ENCODE measurements at regions not wholly inside any gene's neighbourhood (a gene's known extent, or its start where the extent isn't known, plus 50 kb on each side); places are given as distances from the start of the nearest gene placed in this dataset.

DNA sequence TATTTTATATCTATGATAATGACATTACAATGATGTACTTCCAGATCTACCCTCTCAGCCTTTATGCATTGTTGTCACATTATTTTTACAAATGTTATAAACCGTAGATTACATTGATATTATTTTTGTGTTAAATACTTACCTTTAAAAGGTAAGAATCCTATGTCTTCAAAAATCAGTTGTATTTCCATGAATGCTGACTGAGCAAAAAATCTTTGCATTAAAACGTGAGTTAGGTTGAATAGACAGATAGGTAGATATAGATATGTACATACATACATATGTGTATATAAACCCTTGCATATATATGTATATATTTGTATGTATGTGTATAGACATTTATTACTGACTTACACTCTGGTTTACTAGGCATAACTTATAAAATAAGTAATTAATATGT is 558.2 kb downstream of the CDH26 start:
- no peak for DNase-seq (ENCODE audit: low spot score)
- no peak overlapping the region for H3K4me2 ChIP-seq (ENCODE audit: low read length)
- H3K4me3 ChIP-seq (ENCODE audit: low read depth, low read length, poor library complexity, severe bottlenecking) = no peak overlapping the region
- no peaks in the 10 kb centered on the region for H3K79me2 ChIP-seq (ENCODE audit: insufficient read depth, low read depth, low read length)
- H2AFZ ChIP-seq (ENCODE audit: low read length) = no peak overlapping the region
- no peaks in the 10 kb centered on the region for H3K36me3 ChIP-seq (ENCODE audit: insufficient read depth, low read length)
- no peak overlapping the region for H3K27ac ChIP-seq (ENCODE audit: low read depth, low read length, poor library complexity, severe bottlenecking)
- intact Hi-C loops (cut with micrococcal nuclease; ENCODE audit: unreplicated experiment) = no loop called here
- no peaks in the 10 kb centered on the region for H4K20me1 ChIP-seq (ENCODE audit: insufficient read depth, low read length)
- no peaks in the 10 kb centered on the region for H3K9me2 ChIP-seq (ENCODE audit: insufficient read depth, low read length)
- H3K4me1 ChIP-seq (ENCODE audit: insufficient read depth, low read length, poor library complexity, severe bottlenecking) = no peaks in the 10 kb centered on the region
- ChIA-PET POLR2A (no interaction called here), CTCF (ENCODE audit: unreplicated experiment) (no interaction called here)
- no peaks in the 10 kb centered on the region for H3K9me3 ChIP-seq (ENCODE audit: low read length)
- BruUV-seq (replicated peaks) = no TSS peak
- TF ChIP-seq EZH2phosphoT487 (IDR thresholded peaks at IDR 0.05; ENCODE audit: borderline replicate concordance, low read depth, low read length) (no peak), CTCF (conservative IDR thresholded peaks at IDR 0.05; ENCODE audit: low read length) (no peak)

DNA sequence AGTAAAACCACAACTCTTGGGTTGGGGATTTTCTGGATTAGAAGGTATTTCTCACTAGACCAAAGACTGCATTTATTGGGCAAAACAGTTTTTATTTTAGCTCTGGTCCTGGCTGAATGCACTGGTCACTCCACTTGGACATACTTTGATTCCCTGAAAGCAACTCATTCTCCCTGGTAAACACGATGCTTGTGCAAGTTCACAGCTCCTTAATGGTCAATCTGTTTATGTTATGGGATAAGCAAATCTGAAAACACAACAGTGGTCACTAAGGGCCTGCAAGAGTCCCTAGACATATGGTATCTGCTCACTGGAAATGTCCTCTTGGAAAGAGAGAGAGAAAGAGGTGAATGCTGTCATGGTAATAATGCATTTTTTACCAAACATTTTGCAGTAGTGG is 559.8 kb downstream of the CDH26 start:
- BruUV-seq (replicated peaks) = no TSS peak
- no peaks in the 10 kb centered on the region for H3K36me3 ChIP-seq (ENCODE audit: insufficient read depth, low read length)
- no peaks in the 10 kb centered on the region for H3K9me2 ChIP-seq (ENCODE audit: insufficient read depth, low read length)
- intact Hi-C loops (cut with micrococcal nuclease; ENCODE audit: unreplicated experiment) = no loop called here
- no peaks in the 10 kb centered on the region for H3K9me3 ChIP-seq (ENCODE audit: low read length)
- H3K79me2 ChIP-seq (ENCODE audit: insufficient read depth, low read depth, low read length) = no peaks in the 10 kb centered on the region
- H3K4me1 ChIP-seq (ENCODE audit: insufficient read depth, low read length, poor library complexity, severe bottlenecking) = no peaks in the 10 kb centered on the region
- no peak overlapping the region for H3K4me3 ChIP-seq (ENCODE audit: low read depth, low read length, poor library complexity, severe bottlenecking)
- H3K4me2 ChIP-seq (ENCODE audit: low read length) = no peak overlapping the region
- no peak overlapping the region for H3K27ac ChIP-seq (ENCODE audit: low read depth, low read length, poor library complexity, severe bottlenecking)
- H2AFZ ChIP-seq (ENCODE audit: low read length) = no peak overlapping the region
- ChIA-PET POLR2A (no interaction called here), CTCF (ENCODE audit: unreplicated experiment) (no interaction called here)
- TF ChIP-seq EZH2phosphoT487 (IDR thresholded peaks at IDR 0.05; ENCODE audit: borderline replicate concordance, low read depth, low read length) (no peak), CTCF (conservative IDR thresholded peaks at IDR 0.05; ENCODE audit: low read length) (no peak)
- DNase-seq (ENCODE audit: low spot score) = no peak
- H4K20me1 ChIP-seq (ENCODE audit: insufficient read depth, low read length) = no peaks in the 10 kb centered on the region

GRCh38 chr20:60525397-60525796 is 567.2 kb downstream of the CDH26 start:
- no peak for TF ChIP-seq EZH2phosphoT487 (IDR thresholded peaks at IDR 0.05; ENCODE audit: borderline replicate concordance, low read depth, low read length)
- no peak for TF ChIP-seq CTCF (conservative IDR thresholded peaks at IDR 0.05; ENCODE audit: low read length)
- no TSS peak for BruUV-seq (replicated peaks)
- POLR2A ChIA-PET = no interaction called here
- no peaks in the 10 kb centered on the region for H3K4me1 ChIP-seq (ENCODE audit: insufficient read depth, low read length, poor library complexity, severe bottlenecking)
- H3K27ac ChIP-seq (ENCODE audit: low read depth, low read length, poor library complexity, severe bottlenecking) = no peak overlapping the region
- no peaks in the 10 kb centered on the region for H3K9me3 ChIP-seq (ENCODE audit: low read length)
- H3K4me2 ChIP-seq (ENCODE audit: low read length) = no peak overlapping the region
- no peak for DNase-seq (ENCODE audit: low spot score)
- H3K9me2 ChIP-seq (ENCODE audit: insufficient read depth, low read length) = no peaks in the 10 kb centered on the region
- H3K36me3 ChIP-seq (ENCODE audit: insufficient read depth, low read length) = no peaks in the 10 kb centered on the region
- intact Hi-C loops (cut with micrococcal nuclease; ENCODE audit: unreplicated experiment) = no loop called here
- no peaks in the 10 kb centered on the region for H4K20me1 ChIP-seq (ENCODE audit: insufficient read depth, low read length)
- no peaks in the 10 kb centered on the region for H3K79me2 ChIP-seq (ENCODE audit: insufficient read depth, low read depth, low read length)
- CTCF ChIA-PET (ENCODE audit: unreplicated experiment) = no interaction called here
- no peak overlapping the region for H3K4me3 ChIP-seq (ENCODE audit: low read depth, low read length, poor library complexity, severe bottlenecking)
- H2AFZ ChIP-seq (ENCODE audit: low read length) = no peak overlapping the region

Data from OCI-LY7 (cell line).